ENCODE measurements at regions not wholly inside any gene's neighbourhood (a gene's known extent, or its start where the extent isn't known, plus 50 kb on each side); places are given as distances from the start of the nearest gene placed in this dataset.

DNA sequence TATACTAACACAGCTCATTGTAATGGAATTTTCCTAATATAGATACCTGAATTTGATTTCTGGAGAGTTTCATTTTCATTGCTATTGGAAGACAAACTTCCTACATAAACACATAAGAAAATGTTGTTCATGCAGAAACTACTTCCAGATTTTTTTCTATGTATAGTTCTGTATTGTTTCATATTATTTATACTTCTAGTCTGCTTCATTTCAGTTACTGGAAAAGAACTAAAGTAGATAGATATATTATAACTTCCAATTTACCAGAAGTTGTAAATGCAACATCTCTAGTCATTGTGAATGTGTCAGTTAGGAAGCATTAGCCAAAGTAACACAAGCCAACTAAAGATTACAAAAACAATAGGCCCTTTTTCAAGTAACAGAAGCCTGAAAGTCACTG, 147.3 kb upstream of the ZNF385D start (continued):
- TF ChIP-seq, protein P1, sequence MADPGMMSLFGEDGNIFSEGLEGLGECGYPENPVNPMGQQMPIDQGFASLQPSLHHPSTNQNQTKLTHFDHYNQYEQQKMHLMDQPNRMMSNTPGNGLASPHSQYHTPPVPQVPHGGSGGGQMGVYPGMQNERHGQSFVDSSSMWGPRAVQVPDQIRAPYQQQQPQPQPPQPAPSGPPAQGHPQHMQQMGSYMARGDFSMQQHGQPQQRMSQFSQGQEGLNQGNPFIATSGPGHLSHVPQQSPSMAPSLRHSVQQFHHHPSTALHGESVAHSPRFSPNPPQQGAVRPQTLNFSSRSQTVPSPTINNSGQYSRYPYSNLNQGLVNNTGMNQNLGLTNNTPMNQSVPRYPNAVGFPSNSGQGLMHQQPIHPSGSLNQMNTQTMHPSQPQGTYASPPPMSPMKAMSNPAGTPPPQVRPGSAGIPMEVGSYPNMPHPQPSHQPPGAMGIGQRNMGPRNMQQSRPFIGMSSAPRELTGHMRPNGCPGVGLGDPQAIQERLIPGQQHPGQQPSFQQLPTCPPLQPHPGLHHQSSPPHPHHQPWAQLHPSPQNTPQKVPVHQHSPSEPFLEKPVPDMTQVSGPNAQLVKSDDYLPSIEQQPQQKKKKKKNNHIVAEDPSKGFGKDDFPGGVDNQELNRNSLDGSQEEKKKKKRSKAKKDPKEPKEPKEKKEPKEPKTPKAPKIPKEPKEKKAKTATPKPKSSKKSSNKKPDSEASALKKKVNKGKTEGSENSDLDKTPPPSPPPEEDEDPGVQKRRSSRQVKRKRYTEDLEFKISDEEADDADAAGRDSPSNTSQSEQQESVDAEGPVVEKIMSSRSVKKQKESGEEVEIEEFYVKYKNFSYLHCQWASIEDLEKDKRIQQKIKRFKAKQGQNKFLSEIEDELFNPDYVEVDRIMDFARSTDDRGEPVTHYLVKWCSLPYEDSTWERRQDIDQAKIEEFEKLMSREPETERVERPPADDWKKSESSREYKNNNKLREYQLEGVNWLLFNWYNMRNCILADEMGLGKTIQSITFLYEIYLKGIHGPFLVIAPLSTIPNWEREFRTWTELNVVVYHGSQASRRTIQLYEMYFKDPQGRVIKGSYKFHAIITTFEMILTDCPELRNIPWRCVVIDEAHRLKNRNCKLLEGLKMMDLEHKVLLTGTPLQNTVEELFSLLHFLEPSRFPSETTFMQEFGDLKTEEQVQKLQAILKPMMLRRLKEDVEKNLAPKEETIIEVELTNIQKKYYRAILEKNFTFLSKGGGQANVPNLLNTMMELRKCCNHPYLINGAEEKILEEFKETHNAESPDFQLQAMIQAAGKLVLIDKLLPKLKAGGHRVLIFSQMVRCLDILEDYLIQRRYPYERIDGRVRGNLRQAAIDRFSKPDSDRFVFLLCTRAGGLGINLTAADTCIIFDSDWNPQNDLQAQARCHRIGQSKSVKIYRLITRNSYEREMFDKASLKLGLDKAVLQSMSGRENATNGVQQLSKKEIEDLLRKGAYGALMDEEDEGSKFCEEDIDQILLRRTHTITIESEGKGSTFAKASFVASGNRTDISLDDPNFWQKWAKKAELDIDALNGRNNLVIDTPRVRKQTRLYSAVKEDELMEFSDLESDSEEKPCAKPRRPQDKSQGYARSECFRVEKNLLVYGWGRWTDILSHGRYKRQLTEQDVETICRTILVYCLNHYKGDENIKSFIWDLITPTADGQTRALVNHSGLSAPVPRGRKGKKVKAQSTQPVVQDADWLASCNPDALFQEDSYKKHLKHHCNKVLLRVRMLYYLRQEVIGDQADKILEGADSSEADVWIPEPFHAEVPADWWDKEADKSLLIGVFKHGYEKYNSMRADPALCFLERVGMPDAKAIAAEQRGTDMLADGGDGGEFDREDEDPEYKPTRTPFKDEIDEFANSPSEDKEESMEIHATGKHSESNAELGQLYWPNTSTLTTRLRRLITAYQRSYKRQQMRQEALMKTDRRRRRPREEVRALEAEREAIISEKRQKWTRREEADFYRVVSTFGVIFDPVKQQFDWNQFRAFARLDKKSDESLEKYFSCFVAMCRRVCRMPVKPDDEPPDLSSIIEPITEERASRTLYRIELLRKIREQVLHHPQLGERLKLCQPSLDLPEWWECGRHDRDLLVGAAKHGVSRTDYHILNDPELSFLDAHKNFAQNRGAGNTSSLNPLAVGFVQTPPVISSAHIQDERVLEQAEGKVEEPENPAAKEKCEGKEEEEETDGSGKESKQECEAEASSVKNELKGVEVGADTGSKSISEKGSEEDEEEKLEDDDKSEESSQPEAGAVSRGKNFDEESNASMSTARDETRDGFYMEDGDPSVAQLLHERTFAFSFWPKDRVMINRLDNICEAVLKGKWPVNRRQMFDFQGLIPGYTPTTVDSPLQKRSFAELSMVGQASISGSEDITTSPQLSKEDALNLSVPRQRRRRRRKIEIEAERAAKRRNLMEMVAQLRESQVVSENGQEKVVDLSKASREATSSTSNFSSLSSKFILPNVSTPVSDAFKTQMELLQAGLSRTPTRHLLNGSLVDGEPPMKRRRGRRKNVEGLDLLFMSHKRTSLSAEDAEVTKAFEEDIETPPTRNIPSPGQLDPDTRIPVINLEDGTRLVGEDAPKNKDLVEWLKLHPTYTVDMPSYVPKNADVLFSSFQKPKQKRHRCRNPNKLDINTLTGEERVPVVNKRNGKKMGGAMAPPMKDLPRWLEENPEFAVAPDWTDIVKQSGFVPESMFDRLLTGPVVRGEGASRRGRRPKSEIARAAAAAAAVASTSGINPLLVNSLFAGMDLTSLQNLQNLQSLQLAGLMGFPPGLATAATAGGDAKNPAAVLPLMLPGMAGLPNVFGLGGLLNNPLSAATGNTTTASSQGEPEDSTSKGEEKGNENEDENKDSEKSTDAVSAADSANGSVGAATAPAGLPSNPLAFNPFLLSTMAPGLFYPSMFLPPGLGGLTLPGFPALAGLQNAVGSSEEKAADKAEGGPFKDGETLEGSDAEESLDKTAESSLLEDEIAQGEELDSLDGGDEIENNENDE (IDR thresholded peaks at IDR 0.05; ENCODE audit: insufficient replicate concordance, low read length) = no peak
- no peak for TF ChIP-seq MAFK (IDR thresholded peaks at IDR 0.05; ENCODE audit: low read depth, low read length)
- TF ChIP-seq EGR1 (IDR thresholded peaks at IDR 0.05; ENCODE audit: borderline replicate concordance, low read depth, low read length) = no peak
- TF ChIP-seq, protein P2, sequence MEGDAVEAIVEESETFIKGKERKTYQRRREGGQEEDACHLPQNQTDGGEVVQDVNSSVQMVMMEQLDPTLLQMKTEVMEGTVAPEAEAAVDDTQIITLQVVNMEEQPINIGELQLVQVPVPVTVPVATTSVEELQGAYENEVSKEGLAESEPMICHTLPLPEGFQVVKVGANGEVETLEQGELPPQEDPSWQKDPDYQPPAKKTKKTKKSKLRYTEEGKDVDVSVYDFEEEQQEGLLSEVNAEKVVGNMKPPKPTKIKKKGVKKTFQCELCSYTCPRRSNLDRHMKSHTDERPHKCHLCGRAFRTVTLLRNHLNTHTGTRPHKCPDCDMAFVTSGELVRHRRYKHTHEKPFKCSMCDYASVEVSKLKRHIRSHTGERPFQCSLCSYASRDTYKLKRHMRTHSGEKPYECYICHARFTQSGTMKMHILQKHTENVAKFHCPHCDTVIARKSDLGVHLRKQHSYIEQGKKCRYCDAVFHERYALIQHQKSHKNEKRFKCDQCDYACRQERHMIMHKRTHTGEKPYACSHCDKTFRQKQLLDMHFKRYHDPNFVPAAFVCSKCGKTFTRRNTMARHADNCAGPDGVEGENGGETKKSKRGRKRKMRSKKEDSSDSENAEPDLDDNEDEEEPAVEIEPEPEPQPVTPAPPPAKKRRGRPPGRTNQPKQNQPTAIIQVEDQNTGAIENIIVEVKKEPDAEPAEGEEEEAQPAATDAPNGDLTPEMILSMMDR (IDR thresholded peaks at IDR 0.05; ENCODE audit: control extremely low read depth in 1 of 3, insufficient read depth in 1 of 3, low read depth in 1 of 3, low read length in 3 of 3) = no peak
- TF ChIP-seq, protein P3, sequence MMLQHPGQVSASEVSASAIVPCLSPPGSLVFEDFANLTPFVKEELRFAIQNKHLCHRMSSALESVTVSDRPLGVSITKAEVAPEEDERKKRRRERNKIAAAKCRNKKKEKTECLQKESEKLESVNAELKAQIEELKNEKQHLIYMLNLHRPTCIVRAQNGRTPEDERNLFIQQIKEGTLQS (IDR thresholded peaks at IDR 0.05; ENCODE audit: insufficient read depth, low read depth, low read length) = no peak
- no peak for TF ChIP-seq TEAD4 (IDR thresholded peaks at IDR 0.05; ENCODE audit: low read depth, low read length)
- no peak for TF ChIP-seq RNF2 (IDR thresholded peaks at IDR 0.05; ENCODE audit: borderline replicate concordance, low read depth, low read length, missing control alignments, poor library complexity, severe bottlenecking)
- TF ChIP-seq RBBP5 (IDR thresholded peaks at IDR 0.05; ENCODE audit: borderline replicate concordance, low read depth, low read length) = no peak

Data from H1 (cell line).